ENCODE measurements at regions not wholly inside any gene's neighbourhood (a gene's known extent, or its start where the extent isn't known, plus 50 kb on each side); places are given as distances from the start of the nearest gene placed in this dataset.

- TF ChIP-seq, protein P1, sequence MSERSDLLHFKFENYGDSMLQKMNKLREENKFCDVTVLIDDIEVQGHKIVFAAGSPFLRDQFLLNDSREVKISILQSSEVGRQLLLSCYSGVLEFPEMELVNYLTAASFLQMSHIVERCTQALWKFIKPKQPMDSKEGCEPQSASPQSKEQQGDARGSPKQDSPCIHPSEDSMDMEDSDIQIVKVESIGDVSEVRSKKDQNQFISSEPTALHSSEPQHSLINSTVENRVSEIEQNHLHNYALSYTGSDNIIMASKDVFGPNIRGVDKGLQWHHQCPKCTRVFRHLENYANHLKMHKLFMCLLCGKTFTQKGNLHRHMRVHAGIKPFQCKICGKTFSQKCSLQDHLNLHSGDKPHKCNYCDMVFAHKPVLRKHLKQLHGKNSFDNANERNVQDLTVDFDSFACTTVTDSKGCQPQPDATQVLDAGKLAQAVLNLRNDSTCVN (CRISPR knock-in tag; IDR thresholded peaks at IDR 0.05; ENCODE audit: borderline replicate concordance): 0 out of 2 replicates have a peak, but pooled peaks have one; percentile 30
- TF ChIP-seq RBAK (CRISPR knock-in tag; IDR thresholded peaks at IDR 0.05) (no peak), GABPB1 (CRISPR knock-in tag; IDR thresholded peaks at IDR 0.05) (peak; percentile 26; the same call in 1 of the 2 replicates), ZNF629 (CRISPR knock-in tag; conservative IDR thresholded peaks at IDR 0.05) (no peak), GATAD2A (CRISPR knock-in tag; IDR thresholded peaks at IDR 0.05) (peak; percentile 87), NCOR1 (IDR thresholded peaks at IDR 0.05; ENCODE audit: borderline replicate concordance, low read length) (peak; percentile 86; the same call in 1 of the 2 replicates), SIX4 (CRISPR knock-in tag; IDR thresholded peaks at IDR 0.05) (no peak), ZNF644 (CRISPR knock-in tag; IDR thresholded peaks at IDR 0.05; ENCODE audit: low read depth) (peak; percentile 86), ZNF446 (CRISPR knock-in tag; IDR thresholded peaks at IDR 0.05) (no peak), ZNF256 (CRISPR knock-in tag; conservative IDR thresholded peaks at IDR 0.05) (no peak), FOXA3 (CRISPR knock-in tag; IDR thresholded peaks at IDR 0.05) (peak; percentile 73), BCL6 (CRISPR knock-in tag; IDR thresholded peaks at IDR 0.05) (peak; percentile 32; the same call in 1 of the 2 replicates), MXD4 (CRISPR knock-in tag; IDR thresholded peaks at IDR 0.05) (no peak), TGIF2 (CRISPR knock-in tag; IDR thresholded peaks at IDR 0.05) (no peak), IRF2 (CRISPR knock-in tag; IDR thresholded peaks at IDR 0.05) (peak; percentile 73; the same call in 1 of the 2 replicates), NR2C2 (CRISPR knock-in tag; IDR thresholded peaks at IDR 0.05; ENCODE audit: borderline replicate concordance) (peak; percentile 39; the same call in 1 of the 2 replicates), NFIC (IDR thresholded peaks at IDR 0.05; ENCODE audit: low read length) (peak; percentile 58; the same call in 1 of the 2 replicates), ELF1 (CRISPR knock-in tag; IDR thresholded peaks at IDR 0.05) (peak; percentile 59), PATZ1 (CRISPR knock-in tag; IDR thresholded peaks at IDR 0.05) (peak; percentile 11; the same call in 1 of the 2 replicates), RCOR2 (CRISPR knock-in tag; IDR thresholded peaks at IDR 0.05) (peak; percentile 73; the same call in 1 of the 2 replicates), ERF (CRISPR knock-in tag; IDR thresholded peaks at IDR 0.05) (0 out of 2 replicates have a peak, but pooled peaks have one; percentile 13), SOX6 (IDR thresholded peaks at IDR 0.05) (no peak), SOX6 (CRISPR knock-in tag; IDR thresholded peaks at IDR 0.05) (peak; percentile 67; the same call in 1 of the 2 replicates), ZNF550 (CRISPR knock-in tag; IDR thresholded peaks at IDR 0.05; ENCODE audit: borderline replicate concordance) (no peak), NAIF1 (CRISPR knock-in tag; IDR thresholded peaks at IDR 0.05; ENCODE audit: borderline replicate concordance) (no peak), FOXP1 (IDR thresholded peaks at IDR 0.05) (no peak), FOXP1 (CRISPR knock-in tag; IDR thresholded peaks at IDR 0.05) (0 out of 2 replicates have a peak, but pooled peaks have one; percentile 22)
- TF ChIP-seq, protein P2, sequence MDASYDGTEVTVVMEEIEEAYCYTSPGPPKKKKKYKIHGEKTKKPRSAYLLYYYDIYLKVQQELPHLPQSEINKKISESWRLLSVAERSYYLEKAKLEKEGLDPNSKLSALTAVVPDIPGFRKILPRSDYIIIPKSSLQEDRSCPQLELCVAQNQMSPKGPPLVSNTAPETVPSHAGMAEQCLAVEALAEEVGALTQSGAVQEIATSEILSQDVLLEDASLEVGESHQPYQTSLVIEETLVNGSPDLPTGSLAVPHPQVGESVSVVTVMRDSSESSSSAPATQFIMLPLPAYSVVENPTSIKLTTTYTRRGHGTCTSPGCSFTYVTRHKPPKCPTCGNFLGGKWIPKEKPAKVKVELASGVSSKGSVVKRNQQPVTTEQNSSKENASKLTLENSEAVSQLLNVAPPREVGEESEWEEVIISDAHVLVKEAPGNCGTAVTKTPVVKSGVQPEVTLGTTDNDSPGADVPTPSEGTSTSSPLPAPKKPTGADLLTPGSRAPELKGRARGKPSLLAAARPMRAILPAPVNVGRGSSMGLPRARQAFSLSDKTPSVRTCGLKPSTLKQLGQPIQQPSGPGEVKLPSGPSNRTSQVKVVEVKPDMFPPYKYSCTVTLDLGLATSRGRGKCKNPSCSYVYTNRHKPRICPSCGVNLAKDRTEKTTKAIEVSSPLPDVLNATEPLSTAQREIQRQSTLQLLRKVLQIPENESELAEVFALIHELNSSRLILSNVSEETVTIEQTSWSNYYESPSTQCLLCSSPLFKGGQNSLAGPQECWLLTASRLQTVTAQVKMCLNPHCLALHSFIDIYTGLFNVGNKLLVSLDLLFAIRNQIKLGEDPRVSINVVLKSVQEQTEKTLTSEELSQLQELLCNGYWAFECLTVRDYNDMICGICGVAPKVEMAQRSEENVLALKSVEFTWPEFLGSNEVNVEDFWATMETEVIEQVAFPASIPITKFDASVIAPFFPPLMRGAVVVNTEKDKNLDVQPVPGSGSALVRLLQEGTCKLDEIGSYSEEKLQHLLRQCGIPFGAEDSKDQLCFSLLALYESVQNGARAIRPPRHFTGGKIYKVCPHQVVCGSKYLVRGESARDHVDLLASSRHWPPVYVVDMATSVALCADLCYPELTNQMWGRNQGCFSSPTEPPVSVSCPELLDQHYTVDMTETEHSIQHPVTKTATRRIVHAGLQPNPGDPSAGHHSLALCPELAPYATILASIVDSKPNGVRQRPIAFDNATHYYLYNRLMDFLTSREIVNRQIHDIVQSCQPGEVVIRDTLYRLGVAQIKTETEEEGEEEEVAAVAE (CRISPR knock-in tag; IDR thresholded peaks at IDR 0.05; ENCODE audit: borderline replicate concordance): peak; percentile 46; the same call in 1 of the 2 replicates
Observed at GRCh38 chr2:226600184-226600583, 199.4 kb downstream of the IRS1 start (continued).
